Hypothalamus (tissue), 51 donors: ENCODE measurements at regions not wholly inside any gene's neighbourhood (a gene's known extent, or its start where the extent isn't known, plus 50 kb on each side); places are given as distances from the start of the nearest gene placed in this dataset.
"Not testable (repeated sequence)": the region's sequence is repeated elsewhere in the genome, so short reads cannot be mapped to it uniquely, and the experiment has no call there.

ENCODE experiments used
- DNase-seq, 51 donors: peaks; one replicate each; lab custom pipeline; 2025; lab: John Stamatoyannopoulos, UW

- DNase-seq, result no peak
Observed at GRCh38 chr11:38924644-38925043, 2326.6 kb upstream of the RAG2 start.

- DNase-seq, result no peak
Observed at GRCh38 chr11:38900211-38900610, 2302.2 kb upstream of the RAG2 start.

GRCh38 chr11:38894201-38894600 lies 2296.2 kb upstream of the RAG2 start:
- not testable (repeated sequence) for DNase-seq

GRCh38 chr11:38884145-38884865 lies 2286.3 kb upstream of the RAG2 start:
- DNase-seq, result no peak

- no peak for DNase-seq
Observed at GRCh38 chr11:38867338-38867737, 2269.3 kb upstream of the RAG2 start.

GRCh38 chr11:38865922-38866321 lies 2267.9 kb upstream of the RAG2 start:
- DNase-seq, result no peak

GRCh38 chr11:38842991-38843390 lies 2245.0 kb upstream of the RAG2 start:
- DNase-seq, result no peak

- no peak for DNase-seq
Observed at GRCh38 chr11:38839071-38839470, 2241.0 kb upstream of the RAG2 start.

- no peak for DNase-seq
Observed at GRCh38 chr11:38835966-38836365, 2237.9 kb upstream of the RAG2 start.

GRCh38 chr11:38824573-38824972 lies 2226.5 kb upstream of the RAG2 start:
- DNase-seq, result no peak

GRCh38 chr11:38821786-38822185 lies 2223.8 kb upstream of the RAG2 start:
- DNase-seq, result not testable (repeated sequence)

- no peak for DNase-seq
Observed at GRCh38 chr11:38819981-38820380, 2221.9 kb upstream of the RAG2 start.

- no peak for DNase-seq
Observed at GRCh38 chr11:38818720-38819119, 2220.7 kb upstream of the RAG2 start.

GRCh38 chr11:38814670-38815069 lies 2216.6 kb upstream of the RAG2 start:
- no peak for DNase-seq

GRCh38 chr11:38809521-38809920 lies 2211.5 kb upstream of the RAG2 start:
- no peak for DNase-seq

- no peak for DNase-seq
Observed at GRCh38 chr11:38796281-38796680, 2198.2 kb upstream of the RAG2 start.

- no peak for DNase-seq
Observed at GRCh38 chr11:38795027-38795426, 2197.0 kb upstream of the RAG2 start.

GRCh38 chr11:38791346-38791961 lies 2193.4 kb upstream of the RAG2 start:
- peak in 15 of 51 donors; percentile 1 to 72 (median 11) for DNase-seq

- no peak for DNase-seq
Observed at GRCh38 chr11:38788561-38788960, 2190.5 kb upstream of the RAG2 start.

GRCh38 chr11:38784164-38784563 lies 2186.1 kb upstream of the RAG2 start:
- DNase-seq, result no peak

- DNase-seq, result no peak
Observed at GRCh38 chr11:38766796-38767195, 2168.8 kb upstream of the RAG2 start.

- no peak for DNase-seq
Observed at GRCh38 chr11:38759394-38759793, 2161.4 kb upstream of the RAG2 start.

- DNase-seq, result no peak
Observed at GRCh38 chr11:38756537-38756936, 2158.5 kb upstream of the RAG2 start.
